PFSK-1 (cell line): ENCODE measurements at regions not wholly inside any gene's neighbourhood (a gene's known extent, or its start where the extent isn't known, plus 50 kb on each side); places are given as distances from the start of the nearest gene placed in this dataset.

ENCODE experiments used
- FOXP2 ChIP-seq: optimal IDR thresholded peaks from 2 replicates; pipeline ENCODE3; 2011; ENCODE audit warnings: borderline replicate concordance, control low read depth, inconsistent platforms; ENCODE audit not compliant: insufficient read depth; ENCODE audit errors: extremely low read length, extremely low read depth
- POLR2AphosphoS5 ChIP-seq: IDR thresholded peaks from 2 replicates; pipeline ENCODE4 v1.6.1; 2012; ENCODE audit warnings: low read depth, mild to moderate bottlenecking, control low read depth, low read length, moderate library complexity
- SIN3A ChIP-seq: IDR thresholded peaks from 2 replicates; pipeline ENCODE4 v1.6.1; 2012; ENCODE audit warnings: mild to moderate bottlenecking, low read length, moderate library complexity, borderline replicate concordance; ENCODE audit not compliant: insufficient read depth
- TAF1 ChIP-seq: IDR thresholded peaks from 2 replicates; pipeline ENCODE4 v1.6.1; 2012; ENCODE audit warnings: low read length, control low read depth, borderline replicate concordance; ENCODE audit not compliant: insufficient read depth
- TF ChIP-seq, protein P1 (sequence below), 2 experiments: IDR thresholded peaks; 2 replicates each; pipeline versions ENCODE4 v1.6.1 to v1.8.0; 2011 to 2012; ENCODE audit warnings: low read depth in 2 of 2, low read length in 2 of 2, control low read depth in 1 of 2, inconsistent platforms in 1 of 2, mild to moderate bottlenecking in 1 of 2, moderate library complexity in 1 of 2; ENCODE audit not compliant: insufficient read depth in 1 of 2

DNA sequence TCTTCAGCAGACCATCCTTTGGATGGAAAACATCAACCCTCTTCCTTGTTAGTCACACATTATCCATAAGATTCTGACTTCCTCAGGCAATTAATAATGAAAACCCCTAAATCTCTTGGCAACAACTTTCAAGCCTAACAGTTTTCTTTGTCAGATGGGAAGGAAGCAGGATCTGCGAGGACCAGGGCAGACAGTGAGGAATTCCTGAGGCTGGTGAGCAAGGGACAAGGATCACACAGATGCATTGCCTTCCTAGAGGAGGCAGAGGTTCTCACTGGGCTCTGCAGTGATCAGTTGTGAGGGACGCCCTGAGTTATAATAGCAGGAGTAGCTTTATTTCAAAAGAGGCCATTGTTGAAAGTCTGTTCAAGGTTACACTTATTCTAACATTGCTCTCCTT, 195.4 kb downstream of the SLIT2 start:
- no peak for TF ChIP-seq POLR2AphosphoS5
- no peak for TF ChIP-seq FOXP2
- TF ChIP-seq, protein P1, sequence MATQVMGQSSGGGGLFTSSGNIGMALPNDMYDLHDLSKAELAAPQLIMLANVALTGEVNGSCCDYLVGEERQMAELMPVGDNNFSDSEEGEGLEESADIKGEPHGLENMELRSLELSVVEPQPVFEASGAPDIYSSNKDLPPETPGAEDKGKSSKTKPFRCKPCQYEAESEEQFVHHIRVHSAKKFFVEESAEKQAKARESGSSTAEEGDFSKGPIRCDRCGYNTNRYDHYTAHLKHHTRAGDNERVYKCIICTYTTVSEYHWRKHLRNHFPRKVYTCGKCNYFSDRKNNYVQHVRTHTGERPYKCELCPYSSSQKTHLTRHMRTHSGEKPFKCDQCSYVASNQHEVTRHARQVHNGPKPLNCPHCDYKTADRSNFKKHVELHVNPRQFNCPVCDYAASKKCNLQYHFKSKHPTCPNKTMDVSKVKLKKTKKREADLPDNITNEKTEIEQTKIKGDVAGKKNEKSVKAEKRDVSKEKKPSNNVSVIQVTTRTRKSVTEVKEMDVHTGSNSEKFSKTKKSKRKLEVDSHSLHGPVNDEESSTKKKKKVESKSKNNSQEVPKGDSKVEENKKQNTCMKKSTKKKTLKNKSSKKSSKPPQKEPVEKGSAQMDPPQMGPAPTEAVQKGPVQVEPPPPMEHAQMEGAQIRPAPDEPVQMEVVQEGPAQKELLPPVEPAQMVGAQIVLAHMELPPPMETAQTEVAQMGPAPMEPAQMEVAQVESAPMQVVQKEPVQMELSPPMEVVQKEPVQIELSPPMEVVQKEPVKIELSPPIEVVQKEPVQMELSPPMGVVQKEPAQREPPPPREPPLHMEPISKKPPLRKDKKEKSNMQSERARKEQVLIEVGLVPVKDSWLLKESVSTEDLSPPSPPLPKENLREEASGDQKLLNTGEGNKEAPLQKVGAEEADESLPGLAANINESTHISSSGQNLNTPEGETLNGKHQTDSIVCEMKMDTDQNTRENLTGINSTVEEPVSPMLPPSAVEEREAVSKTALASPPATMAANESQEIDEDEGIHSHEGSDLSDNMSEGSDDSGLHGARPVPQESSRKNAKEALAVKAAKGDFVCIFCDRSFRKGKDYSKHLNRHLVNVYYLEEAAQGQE (IDR thresholded peaks at IDR 0.05; ENCODE audit: insufficient read depth in 1 of 2, low read depth in 2 of 2, low read length in 2 of 2), result no peak
- no peak for TF ChIP-seq TAF1
- no peak for TF ChIP-seq SIN3A

DNA sequence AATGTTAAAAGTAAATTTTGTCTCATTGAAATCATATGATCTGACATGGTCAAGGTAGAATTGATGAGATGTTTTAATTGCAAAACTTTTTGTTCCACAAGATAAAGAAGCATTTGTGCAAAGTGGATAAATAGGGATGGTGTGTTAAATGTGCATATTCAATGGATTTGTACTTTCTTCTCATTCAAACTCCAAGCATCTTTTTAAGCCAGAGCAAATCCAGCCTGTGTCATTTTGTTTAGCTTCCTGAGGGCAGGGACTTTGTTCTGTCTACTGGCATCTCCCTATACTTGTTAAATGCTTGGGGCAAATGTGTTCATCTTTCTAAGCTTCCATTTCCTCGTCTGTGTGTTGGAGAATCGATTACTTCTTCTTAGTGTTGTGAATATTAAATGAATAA, 200.3 kb downstream of the SLIT2 start:
- TF ChIP-seq, protein P1 (IDR thresholded peaks at IDR 0.05; ENCODE audit: insufficient read depth in 1 of 2, low read depth in 2 of 2, low read length in 2 of 2), result no peak
- TF ChIP-seq FOXP2 (no peak), TAF1 (no peak), SIN3A (no peak), POLR2AphosphoS5 (no peak)

DNA sequence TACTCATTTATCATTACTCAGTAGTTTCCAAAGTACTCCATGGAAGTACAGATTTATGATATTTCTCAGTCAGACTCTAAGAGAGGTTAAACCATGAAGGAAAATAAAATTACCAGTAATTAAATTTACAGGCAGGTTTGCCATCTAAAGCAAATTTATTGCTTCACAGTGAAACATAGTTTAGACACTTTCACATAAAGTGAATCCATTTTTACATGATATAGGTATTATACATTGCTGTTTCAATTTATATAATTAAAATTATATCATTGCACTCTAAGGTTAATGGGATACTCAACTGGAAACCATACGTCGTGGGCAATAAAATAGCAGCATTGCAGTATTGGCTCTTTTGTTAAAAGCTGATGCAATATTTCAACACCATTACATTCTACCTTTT, 202.8 kb downstream of the SLIT2 start:
- TF ChIP-seq SIN3A (no peak), TAF1 (no peak), FOXP2 (no peak), POLR2AphosphoS5 (no peak)
- TF ChIP-seq, protein P1 (IDR thresholded peaks at IDR 0.05; ENCODE audit: insufficient read depth in 1 of 2, low read depth in 2 of 2, low read length in 2 of 2), result no peak

DNA sequence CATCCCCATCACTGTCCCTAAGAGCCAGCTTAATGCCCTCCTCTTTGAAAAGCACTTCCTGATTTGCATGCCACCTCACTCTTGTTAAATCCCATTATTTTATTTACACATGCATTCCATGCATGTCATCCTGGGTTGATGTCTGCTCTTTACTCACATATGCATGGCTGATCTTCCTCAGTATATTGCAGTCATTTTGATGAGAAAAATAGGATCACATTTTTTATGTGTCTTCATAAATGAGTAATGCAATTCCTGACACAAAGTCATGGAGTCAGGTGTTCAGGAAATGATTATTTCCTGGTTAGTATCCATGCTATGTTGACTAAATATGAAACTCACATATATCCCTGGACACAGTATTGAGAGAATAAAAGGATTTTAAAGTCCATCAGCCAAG, 204.7 kb downstream of the SLIT2 start:
- TF ChIP-seq, protein P1 (IDR thresholded peaks at IDR 0.05; ENCODE audit: insufficient read depth in 1 of 2, low read depth in 2 of 2, low read length in 2 of 2), result no peak
- TF ChIP-seq SIN3A, result no peak
- no peak for TF ChIP-seq FOXP2
- TF ChIP-seq POLR2AphosphoS5, result no peak
- TF ChIP-seq TAF1, result no peak

DNA sequence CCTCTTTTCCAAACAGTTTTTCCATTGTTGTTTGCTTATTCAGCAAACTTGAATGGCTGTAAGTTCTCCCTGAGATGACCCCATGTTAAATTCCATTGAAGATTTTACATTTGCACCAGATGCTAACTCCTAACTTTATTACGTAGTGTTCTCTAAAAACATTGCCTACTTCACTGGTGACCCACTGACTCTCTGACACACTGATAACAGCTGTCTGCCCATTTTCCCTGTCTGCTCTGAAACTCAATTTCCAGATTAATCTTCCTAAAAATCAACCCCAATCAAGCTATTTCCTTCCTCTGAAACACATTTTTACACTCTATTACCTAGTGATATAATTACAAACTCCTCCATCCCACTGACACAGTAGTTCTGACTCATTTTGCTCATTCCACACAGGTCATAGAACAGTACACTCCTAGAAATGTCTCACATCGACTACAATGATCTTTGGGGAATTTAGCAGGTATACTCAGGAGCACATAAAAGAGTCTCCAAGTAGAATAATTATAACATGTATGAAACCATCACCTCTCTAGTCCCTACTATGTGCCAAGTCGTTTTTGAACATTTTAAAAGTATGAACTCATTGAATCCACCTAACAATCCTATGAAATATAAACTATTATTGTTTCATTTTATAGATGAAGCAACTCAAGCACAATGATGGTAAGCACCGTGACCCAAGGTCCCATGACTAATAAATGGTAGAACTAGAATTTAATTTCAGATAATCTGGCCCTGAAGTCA, 210.9 kb downstream of the SLIT2 start:
- no peak for TF ChIP-seq TAF1
- no peak for TF ChIP-seq SIN3A
- TF ChIP-seq POLR2AphosphoS5, result no peak
